ENCODE measurements at regions not wholly inside any gene's neighbourhood (a gene's known extent, or its start where the extent isn't known, plus 50 kb on each side); places are given as distances from the start of the nearest gene placed in this dataset.

GRCh38 chr2:160963957-160964356 is 196.3 kb upstream of the TANK start:
- DNase-seq (ENCODE audit: low read depth) = no peak

DNA sequence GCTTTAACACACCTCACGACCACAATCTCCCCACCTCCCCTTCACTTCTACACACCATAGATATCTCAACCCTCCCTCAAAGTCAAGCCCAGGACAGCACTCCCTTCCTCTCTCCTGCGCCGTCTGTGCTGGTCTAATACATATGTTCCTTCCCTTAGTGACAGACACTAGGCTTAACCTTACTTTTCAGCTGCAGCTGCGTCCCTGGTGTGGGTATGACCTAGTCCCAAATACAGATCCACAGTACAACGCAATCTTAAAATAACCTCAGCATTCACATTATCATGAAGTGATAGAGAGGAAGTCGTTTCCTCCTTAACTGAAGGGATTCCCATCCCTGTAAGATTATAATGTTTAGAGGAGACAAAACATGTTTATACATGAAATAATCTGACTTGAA is 192.7 kb upstream of the TANK start:
- DNase-seq (ENCODE audit: low read depth) = no peak

- no peak for DNase-seq (ENCODE audit: low read depth)
Measured at GRCh38 chr2:160968183-160968582, 192.0 kb upstream of the TANK start.

DNA sequence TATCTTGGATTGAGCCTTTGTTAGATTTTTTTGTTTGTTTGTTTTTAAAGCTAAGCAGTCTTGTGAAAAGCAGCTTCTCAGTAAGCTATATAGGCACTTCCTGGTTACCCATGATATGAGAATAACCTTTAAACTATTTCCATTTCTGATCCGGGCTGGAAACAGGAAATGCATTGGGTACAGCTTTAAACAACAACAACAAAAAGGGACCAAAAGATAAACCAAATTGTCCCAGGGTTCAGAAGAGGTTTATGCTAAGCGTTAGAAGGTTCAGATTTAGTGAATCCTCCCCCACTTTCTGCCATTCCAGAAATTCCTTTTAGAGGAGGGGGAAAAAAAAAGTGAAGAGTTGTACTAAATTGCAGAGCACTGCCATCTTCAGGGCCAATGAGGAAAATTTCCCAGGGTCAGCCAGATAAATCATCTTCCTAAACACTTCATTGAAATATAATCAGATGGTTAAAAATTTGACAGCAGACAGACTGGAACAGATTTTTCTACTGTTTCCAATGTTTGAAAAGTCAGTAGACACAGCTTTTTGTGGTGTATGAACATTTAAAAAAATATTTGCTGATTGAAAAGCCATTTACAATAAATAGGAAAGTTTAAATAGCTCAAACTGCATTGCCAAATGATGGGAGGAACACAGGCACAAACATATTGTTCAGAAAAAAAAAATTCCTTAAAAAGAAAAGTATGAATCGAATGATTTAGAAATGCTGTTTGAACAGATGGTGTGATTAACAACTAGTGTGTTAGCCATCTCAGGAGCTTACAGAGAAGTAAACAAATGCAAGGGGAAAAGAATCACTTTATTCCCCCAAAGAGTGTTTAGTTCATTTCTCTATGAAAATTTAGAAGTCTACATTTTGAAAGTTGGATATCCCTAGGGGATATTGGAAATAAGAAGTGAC is 189.9 kb upstream of the TANK start:
- peak; percentile 89 for DNase-seq (ENCODE audit: low read depth)

- DNase-seq (ENCODE audit: low read depth) = no peak
Measured at GRCh38 chr2:160973991-160974390, 186.2 kb upstream of the TANK start.

GRCh38 chr2:160974803-160975202 is 185.4 kb upstream of the TANK start:
- DNase-seq (ENCODE audit: low read depth) = no peak

- no peak for DNase-seq (ENCODE audit: low read depth)
Measured at GRCh38 chr2:160976797-160977196, 183.4 kb upstream of the TANK start.

GRCh38 chr2:160977376-160977775 is 182.9 kb upstream of the TANK start:
- DNase-seq (ENCODE audit: low read depth) = no peak

- no peak for DNase-seq (ENCODE audit: low read depth)
Measured at GRCh38 chr2:160977854-160978253, 182.4 kb upstream of the TANK start.

DNA sequence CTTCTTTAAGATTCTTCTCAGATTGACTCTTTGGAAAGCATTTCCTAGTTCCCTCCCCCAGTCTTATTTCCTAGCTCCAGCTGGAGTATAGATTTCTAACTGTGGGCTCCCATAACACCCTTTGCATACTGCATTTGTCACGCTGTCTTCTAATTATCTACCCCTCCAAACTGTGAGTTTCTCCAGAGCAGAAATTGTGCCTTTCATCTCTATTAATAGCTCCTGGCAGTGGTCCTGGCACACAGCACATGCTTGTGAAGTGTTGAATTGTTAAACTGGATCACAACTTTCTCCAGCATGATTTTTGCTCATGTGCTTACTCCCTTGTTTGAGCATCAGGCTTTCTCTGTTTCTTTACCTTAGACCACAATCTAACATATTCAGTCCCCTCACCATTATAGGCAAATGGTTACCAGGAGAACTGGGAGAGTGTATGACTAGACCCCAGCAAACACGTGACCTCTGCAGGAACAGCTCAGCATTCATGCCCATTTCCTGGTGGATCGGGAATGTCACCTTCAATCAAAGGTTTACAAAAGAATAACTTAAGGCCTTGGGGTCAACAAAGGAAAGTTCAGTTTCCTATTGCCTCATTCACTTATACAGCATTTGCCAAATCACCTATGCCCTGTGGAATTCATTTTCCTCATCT is 175.7 kb upstream of the TANK start:
- no peak for DNase-seq (ENCODE audit: low read depth)

- no peak for DNase-seq (ENCODE audit: low read depth)
Measured at GRCh38 chr2:160989778-160990177, 170.4 kb upstream of the TANK start.

- no peak for DNase-seq (ENCODE audit: low read depth)
Measured at GRCh38 chr2:160993654-160994061, 166.6 kb upstream of the TANK start.

GRCh38 chr2:160994141-160995002 is 165.9 kb upstream of the TANK start:
- peak; percentile 84 for DNase-seq (ENCODE audit: low read depth)

DNA sequence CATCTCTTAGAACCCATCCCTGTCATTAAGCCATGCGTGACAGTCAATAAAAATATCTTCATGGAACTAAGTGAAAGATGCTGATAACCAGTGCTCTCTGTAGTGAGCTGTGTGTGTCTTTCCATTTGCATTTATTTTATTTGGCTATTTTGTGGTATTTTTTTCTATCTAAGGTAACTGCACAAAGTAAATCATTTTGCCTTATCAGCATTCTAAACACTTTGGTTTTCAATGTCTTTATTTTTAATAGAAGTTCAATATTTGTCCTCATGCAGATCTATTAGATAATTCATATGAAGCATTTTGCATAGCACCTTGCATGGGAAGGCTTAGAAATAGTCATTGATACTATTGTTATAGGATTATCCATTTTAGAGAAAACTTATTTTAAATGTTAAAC is 163.6 kb upstream of the TANK start:
- no peak for DNase-seq (ENCODE audit: low read depth)

DNA sequence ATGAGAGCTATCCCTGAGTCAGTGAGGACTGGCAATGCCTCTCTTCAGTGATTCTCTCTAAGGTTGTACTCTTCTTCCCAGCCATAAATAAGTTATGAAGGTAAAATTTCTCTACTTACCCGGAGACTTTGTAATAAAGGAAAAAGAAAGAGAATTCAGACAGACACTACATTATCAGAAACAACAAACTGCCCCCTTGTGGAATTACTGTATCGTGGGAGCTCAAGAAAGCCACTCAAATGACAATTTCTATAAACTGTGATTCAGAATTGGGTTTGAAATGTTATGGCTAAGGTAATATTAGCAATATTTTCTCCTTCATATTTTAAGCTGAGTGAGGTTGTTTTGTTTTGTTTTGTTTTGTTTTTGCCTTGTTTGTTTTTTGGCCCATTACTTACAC is 155.8 kb upstream of the TANK start:
- no peak for DNase-seq (ENCODE audit: low read depth)

DNA sequence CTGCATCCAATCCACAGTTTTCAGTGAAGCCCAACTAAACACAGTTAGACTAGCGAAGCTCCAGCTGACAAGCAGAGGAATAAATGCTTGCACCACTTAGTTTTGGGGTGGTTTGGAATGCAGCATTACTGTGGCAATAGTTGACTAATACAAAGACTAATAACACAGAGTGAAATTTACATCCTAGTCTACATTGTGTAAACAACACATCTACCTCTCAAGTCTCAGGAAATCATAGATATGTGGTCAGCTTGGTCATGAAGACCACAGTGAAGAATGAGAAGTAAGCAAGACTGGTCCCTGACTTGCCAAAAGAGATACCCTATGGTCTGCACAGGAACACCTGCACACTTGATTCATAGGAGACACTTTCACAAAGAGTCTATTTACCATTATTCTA is 155.1 kb upstream of the TANK start:
- DNase-seq (ENCODE audit: low read depth) = no peak

GRCh38 chr2:161008311-161008710 is 151.9 kb upstream of the TANK start:
- no peak for DNase-seq (ENCODE audit: low read depth)

DNA sequence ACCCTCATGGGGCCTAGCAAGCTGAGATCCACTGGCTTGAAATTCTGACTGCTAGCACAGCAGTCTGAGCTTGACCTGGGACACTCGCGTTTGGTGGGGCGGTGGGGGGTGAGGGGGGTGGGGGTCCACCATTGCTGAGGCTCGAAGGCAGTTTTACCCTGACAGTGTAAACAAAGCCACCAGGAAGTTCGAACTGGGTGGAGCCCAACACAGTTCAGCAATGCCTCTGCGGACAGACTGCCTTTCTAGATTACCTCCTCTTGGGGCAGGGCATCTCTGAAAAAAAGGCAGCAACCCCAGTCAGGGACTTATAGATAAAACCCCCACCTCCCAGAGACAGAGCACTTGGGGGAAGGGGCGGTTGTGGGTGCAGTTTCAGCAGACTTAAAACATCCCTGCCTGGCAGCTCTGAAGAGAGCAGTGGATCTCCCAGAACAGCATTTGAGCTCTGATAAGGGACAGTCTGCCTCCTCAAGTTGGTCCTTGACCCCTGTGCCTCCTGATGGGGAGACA is 149.7 kb upstream of the TANK start:
- DNase-seq (ENCODE audit: low read depth) = no peak

- DNase-seq (ENCODE audit: low read depth) = no peak
Measured at GRCh38 chr2:161017780-161018470, 142.3 kb upstream of the TANK start.

DNA sequence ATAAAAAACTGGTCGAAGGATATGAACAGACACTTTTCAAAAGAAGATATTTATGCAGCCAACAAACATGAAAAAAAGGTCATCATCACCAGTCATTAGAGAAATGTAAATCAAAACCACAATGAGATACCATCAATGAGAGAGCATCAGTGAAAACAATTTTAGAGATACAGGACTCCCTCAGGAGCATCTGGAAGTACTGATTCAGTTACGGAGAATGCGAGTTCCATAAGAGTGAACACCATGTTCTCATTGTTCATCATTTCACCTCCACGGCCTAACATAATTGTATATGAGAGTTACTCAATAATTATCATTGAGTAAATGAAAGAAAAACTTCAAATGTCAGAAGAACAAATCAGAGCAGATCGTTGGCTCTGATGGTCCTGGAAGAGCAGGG is 140.9 kb upstream of the TANK start:
- no peak for DNase-seq (ENCODE audit: low read depth)

DNA sequence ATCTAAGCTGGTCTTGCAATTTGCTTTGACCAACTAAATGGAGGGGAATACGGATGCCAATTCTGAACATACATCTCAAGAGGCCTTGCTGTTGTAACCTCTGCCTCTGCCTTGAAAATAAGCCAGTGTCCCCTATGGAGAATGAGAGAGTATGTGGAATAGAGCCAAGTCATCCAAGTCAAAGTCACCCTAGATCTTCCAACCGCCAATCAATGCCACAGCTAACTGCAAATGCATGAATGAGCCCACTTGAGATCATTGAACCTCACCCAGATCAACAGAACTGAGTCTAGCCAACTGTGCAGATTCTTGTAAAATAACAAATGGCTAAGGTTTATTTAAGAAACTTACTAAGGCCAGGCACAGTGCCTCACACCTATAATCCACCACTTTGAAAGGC is 139.8 kb upstream of the TANK start:
- no peak for DNase-seq (ENCODE audit: low read depth)

GRCh38 chr2:161028581-161028980 is 131.6 kb upstream of the TANK start:
- no peak for DNase-seq (ENCODE audit: low read depth)
